ENCODE measurements at regions not wholly inside any gene's neighbourhood (a gene's known extent, or its start where the extent isn't known, plus 50 kb on each side); places are given as distances from the start of the nearest gene placed in this dataset.

DNA sequence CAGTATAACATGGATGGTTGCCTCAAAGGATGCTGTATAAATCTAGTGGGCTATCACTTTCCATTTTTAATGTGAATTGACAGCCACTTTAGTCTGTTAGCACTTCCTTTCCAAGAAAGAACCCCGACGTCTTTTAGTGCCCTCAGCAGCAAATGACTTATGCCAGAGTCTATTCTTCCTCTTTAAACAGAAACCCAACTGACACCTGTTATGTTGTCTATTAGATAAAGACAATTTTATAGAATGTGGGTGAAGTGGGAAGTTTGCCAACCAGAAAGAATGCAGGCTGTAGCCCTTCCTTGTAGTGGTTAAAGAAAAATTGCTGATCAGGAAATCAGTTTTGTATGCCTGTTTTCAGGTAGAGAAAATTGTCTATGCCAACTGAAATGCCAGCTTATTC is 344.9 kb downstream of the ZNF326 start:
- no peaks in the 10 kb centered on the region for H3K4me1 ChIP-seq
- ATAC-seq: no peak

DNA sequence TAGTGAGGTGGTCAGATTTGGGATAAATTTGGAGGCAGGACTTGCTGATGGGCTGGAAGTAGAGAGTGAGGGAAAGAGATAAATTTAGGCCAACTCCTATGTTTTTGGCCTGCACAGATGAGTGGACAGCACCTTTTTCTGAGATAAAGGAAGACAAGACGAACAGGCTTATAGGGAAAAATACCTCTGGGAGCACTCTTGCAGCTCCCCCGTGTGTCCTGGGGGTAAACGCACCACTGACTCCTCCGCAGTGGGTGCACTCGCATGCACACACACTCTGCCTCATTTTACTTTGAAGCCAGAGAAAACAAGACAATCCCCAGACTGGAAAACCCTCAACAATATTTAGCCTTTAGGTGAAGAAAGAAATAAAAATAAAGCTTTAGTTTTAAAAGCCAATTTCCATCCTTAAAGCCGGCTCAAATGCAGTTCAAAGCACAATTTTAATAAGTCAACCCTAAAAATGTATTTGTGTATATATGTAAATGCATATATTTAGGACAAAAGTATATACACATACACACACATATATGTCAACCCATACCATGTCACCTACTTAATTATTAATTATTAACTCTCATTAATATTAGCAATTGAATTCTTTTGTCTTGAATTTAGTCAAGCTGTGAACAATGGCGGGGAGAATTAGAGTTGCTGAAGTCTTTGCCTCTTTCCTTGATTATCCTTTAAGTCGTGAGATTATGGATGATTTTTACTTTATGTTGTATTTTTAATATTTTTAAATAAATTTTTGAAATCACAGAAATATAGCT is 341.8 kb downstream of the ZNF326 start:
- H3K4me3 ChIP-seq: no peak overlapping the region
- no peaks in the 10 kb centered on the region for H3K4me1 ChIP-seq
- no peak overlapping the region for H3K27ac ChIP-seq
- no peaks in the 10 kb centered on the region for H3K9me3 ChIP-seq
- H3K36me3 ChIP-seq: no peaks in the 10 kb centered on the region
- ATAC-seq: no peak
- 64 to 82% methylated on average over 4 to 8 of the region's 8 CpGs for WGBS, 2 donors (ENCODE audit: low coverage in 1 of 2)
- H3K27me3 ChIP-seq: no peaks in the 10 kb centered on the region
- TF ChIP-seq EP300 (IDR thresholded peaks at IDR 0.05) (no peak), POLR2AphosphoS5 (IDR thresholded peaks at IDR 0.05) (no peak), POLR2A (IDR thresholded peaks at IDR 0.05) (no peak)
- TF ChIP-seq, protein P1, sequence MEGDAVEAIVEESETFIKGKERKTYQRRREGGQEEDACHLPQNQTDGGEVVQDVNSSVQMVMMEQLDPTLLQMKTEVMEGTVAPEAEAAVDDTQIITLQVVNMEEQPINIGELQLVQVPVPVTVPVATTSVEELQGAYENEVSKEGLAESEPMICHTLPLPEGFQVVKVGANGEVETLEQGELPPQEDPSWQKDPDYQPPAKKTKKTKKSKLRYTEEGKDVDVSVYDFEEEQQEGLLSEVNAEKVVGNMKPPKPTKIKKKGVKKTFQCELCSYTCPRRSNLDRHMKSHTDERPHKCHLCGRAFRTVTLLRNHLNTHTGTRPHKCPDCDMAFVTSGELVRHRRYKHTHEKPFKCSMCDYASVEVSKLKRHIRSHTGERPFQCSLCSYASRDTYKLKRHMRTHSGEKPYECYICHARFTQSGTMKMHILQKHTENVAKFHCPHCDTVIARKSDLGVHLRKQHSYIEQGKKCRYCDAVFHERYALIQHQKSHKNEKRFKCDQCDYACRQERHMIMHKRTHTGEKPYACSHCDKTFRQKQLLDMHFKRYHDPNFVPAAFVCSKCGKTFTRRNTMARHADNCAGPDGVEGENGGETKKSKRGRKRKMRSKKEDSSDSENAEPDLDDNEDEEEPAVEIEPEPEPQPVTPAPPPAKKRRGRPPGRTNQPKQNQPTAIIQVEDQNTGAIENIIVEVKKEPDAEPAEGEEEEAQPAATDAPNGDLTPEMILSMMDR (IDR thresholded peaks at IDR 0.05): no peak

More for the DNA sequence above, 344.9 kb downstream of the ZNF326 start:
- no peak overlapping the region for H3K27ac ChIP-seq
- H3K27me3 ChIP-seq: no peaks in the 10 kb centered on the region
- H3K36me3 ChIP-seq: no peaks in the 10 kb centered on the region
- H3K4me3 ChIP-seq: no peak overlapping the region
- no peaks in the 10 kb centered on the region for H3K9me3 ChIP-seq
- TF ChIP-seq, protein P1 (IDR thresholded peaks at IDR 0.05): no peak
- TF ChIP-seq POLR2AphosphoS5 (IDR thresholded peaks at IDR 0.05) (no peak), POLR2A (IDR thresholded peaks at IDR 0.05) (no peak), EP300 (IDR thresholded peaks at IDR 0.05) (no peak)
- 54 to 75% methylated on average over 2 of the region's 2 CpGs for WGBS, 2 donors (ENCODE audit: low coverage in 1 of 2)

DNA sequence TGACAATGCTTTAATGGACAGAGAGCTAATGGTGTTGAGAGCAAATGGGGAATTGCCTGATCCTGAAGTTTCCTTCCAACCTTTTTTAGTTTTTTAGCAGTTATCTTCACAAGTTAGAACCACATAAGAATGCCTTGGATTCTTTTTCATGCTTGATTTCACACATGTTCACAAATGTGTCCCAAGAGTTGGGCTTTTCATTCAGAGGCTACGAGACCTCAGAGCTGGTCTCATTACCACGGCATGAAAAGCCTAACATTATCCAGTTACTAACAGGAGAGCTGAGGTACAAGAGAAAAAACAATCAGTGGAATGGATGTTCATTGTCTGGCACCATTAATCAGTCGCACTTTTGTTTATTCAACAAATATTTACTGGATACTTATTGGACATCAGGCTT is 340.6 kb downstream of the ZNF326 start:
- no peaks in the 10 kb centered on the region for H3K4me1 ChIP-seq
- no peak for ATAC-seq
- no peaks in the 10 kb centered on the region for H3K36me3 ChIP-seq
- no peak overlapping the region for H3K27ac ChIP-seq
- H3K9me3 ChIP-seq: no peaks in the 10 kb centered on the region
- H3K4me3 ChIP-seq: no peak overlapping the region
- TF ChIP-seq EP300 (IDR thresholded peaks at IDR 0.05) (no peak), POLR2AphosphoS5 (IDR thresholded peaks at IDR 0.05) (no peak), POLR2A (IDR thresholded peaks at IDR 0.05) (no peak)
- TF ChIP-seq, protein P1 (IDR thresholded peaks at IDR 0.05): no peak
- 65 to 88% methylated on average over 3 of the region's 3 CpGs for WGBS, 2 donors (ENCODE audit: low coverage in 1 of 2)
- no peaks in the 10 kb centered on the region for H3K27me3 ChIP-seq

DNA sequence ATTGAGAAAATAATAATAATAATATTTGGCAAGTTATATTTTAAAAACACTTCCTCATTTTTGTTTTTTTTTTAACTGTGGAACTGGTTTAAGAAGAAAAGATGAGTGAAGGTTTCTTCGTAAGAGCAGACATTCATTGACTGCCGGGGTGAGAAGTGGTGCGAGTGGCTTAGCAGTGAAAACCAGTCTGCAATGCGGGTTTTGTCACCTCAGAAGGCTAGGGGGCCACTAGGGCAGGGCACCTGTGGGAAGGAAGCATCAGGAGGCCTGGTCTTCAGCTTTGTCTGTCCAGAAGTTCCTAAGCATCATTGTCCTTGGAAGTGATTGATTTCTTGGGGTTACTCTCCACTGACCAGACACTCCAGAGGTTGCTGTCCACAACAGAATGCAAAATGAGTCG is 339.2 kb downstream of the ZNF326 start:
- Histone ChIP-seq H3K9me3 (no peaks in the 10 kb centered on the region), H3K27ac (no peak overlapping the region), H3K4me1 (no peaks in the 10 kb centered on the region), H3K27me3 (no peaks in the 10 kb centered on the region), H3K4me3 (no peak overlapping the region), H3K36me3 (no peaks in the 10 kb centered on the region)
- WGBS, 2 donors (ENCODE audit: low coverage in 1 of 2): 56 to 63% methylated on average over 5 of the region's 5 CpGs
- ATAC-seq: no peak
- TF ChIP-seq POLR2A (IDR thresholded peaks at IDR 0.05) (no peak), EP300 (IDR thresholded peaks at IDR 0.05) (no peak), POLR2AphosphoS5 (IDR thresholded peaks at IDR 0.05) (no peak)
- TF ChIP-seq, protein P1 (IDR thresholded peaks at IDR 0.05): no peak

DNA sequence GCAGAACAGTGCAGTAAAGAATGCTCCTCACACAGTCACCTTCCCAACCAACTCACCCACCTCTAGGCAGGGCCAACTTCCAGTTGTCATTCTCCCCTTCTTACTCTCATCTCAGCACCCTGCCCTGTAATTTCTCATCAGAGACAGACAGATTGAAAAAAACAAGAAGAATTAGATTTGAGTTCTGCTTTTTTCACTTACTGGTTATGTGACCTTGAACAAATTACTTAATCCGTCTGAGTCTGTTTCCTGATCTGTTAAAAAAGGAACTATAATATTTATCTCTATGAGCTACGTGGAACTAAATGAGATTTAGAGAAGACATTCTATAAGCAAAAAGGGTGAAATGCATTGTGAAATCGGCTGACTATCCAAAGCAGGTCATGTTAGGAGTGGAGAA is 330.3 kb downstream of the ZNF326 start:
- no peaks in the 10 kb centered on the region for H3K9me3 ChIP-seq
- no peak overlapping the region for H3K27ac ChIP-seq
- H3K4me1 ChIP-seq: no peaks in the 10 kb centered on the region
- WGBS, 2 donors (ENCODE audit: low coverage in 1 of 2): 25 to 30% methylated on average over 2 to 3 of the region's 3 CpGs
- H3K36me3 ChIP-seq: no peaks in the 10 kb centered on the region
- ATAC-seq: no peak
- H3K4me3 ChIP-seq: no peak overlapping the region
- no peak for TF ChIP-seq POLR2AphosphoS5 (IDR thresholded peaks at IDR 0.05)
- TF ChIP-seq, protein P1 (IDR thresholded peaks at IDR 0.05): no peak
- H3K27me3 ChIP-seq: no peaks in the 10 kb centered on the region

Data from gastroesophageal sphincter (tissue), 4 donors.